GM21723 (cell line): ENCODE measurements at regions not wholly inside any gene's neighbourhood (a gene's known extent, or its start where the extent isn't known, plus 50 kb on each side); places are given as distances from the start of the nearest gene placed in this dataset.
"Not testable (repeated sequence)": the region's sequence is repeated elsewhere in the genome, so short reads cannot be mapped to it uniquely, and the experiment has no call there.

ENCODE experiments used
- ATAC-seq: cut with Tn5 transposase; IDR thresholded peaks from one replicate; pipeline ENCODE4 v1.9.1; 2021; ENCODE audit warnings: mild to moderate bottlenecking, moderate library complexity; ENCODE audit not compliant: unreplicated experiment

- ATAC-seq = no peak
These were observed 138.0 kb upstream of the DNAH14 start for GRCh38 chr1:224791362-224791941.

GRCh38 chr1:224795591-224795990 lies 133.9 kb upstream of the DNAH14 start:
- no peak for ATAC-seq

GRCh38 chr1:224799083-224799482 lies 130.4 kb upstream of the DNAH14 start:
- ATAC-seq = no peak

GRCh38 chr1:224800486-224801119 lies 128.9 kb upstream of the DNAH14 start:
- ATAC-seq = no peak

- ATAC-seq = no peak
These were observed 127.5 kb upstream of the DNAH14 start for GRCh38 chr1:224801844-224802490.

DNA sequence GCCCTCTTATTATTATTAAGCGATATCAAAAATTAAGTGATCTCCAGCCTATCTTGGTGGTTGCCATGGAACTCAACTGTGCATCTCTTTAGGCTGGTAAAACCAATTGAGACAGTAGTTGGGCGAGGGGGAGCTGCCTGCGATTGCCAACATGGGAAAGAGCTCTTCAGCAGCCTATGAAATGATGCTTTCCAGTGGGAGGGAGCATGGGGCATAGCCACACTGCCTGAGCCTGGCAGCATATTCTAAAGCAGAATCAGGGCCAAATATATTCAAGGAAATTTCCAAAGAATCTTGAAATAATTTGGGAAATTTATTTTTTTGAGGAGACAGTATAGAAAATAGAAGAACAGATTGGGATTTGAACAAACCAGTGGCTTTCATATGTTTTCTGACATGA lies 126.9 kb upstream of the DNAH14 start:
- no peak for ATAC-seq

- ATAC-seq = no peak
These were observed 125.3 kb upstream of the DNAH14 start for GRCh38 chr1:224804220-224804619.

DNA sequence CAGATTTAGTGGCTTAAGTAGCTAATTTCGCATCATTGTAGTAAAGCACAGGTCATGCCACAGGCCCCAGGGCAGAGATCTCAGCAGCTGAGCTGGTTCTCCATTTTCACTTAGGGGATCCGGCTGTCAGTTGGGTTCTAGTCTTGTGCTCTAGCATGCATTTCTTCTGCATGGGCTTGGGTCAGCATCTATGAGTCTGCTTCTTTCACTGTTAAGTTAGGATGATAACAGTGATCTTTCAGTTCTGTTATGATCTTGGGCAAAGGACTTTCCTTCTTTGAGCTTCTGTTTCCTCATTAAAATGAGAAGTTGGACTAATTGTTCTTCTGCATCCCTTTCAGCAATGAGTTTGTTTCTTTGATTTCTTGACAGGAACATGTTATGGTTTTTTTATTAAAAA lies 123.6 kb upstream of the DNAH14 start:
- no peak for ATAC-seq

DNA sequence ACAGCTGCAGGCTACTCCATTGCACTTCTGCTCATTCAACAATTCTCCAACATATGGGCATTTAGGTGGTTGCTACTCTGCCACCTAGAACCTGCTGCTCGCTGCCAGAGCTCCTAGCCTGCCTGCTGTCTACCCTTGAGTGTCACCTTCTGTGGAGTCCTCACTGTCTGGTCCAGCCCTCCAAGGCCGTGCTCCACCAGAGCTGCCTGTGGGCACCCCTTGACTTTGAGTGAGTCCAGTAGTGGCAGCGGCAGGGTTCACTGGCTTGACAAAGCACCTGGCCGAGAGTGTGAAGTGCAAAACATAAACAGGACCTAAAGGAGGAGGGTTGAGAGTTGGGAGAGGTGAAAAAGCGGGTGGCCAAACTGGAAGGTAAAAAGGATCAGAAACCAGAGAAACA lies 120.3 kb upstream of the DNAH14 start:
- no peak for ATAC-seq

GRCh38 chr1:224809613-224810012 lies 119.9 kb upstream of the DNAH14 start:
- ATAC-seq = no peak

DNA sequence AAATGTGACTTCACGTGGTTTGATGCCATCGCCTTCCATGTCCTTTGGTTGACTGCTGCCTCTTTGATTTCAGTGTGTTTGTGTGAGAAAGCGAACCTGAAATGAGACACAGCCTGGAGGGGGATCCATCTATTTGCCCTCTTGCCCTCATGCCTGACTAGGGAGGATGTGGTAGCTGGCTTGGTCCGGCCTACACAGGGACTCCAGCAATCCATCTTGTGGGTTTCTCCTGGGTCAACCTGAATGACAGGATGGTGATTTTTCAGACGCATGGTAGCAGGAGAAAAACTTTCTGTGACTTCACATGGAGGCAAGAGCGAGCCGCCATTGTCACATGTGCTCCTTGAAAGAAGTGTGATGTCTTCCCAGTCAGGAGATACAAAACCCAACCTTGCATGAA lies 117.9 kb upstream of the DNAH14 start:
- no peak for ATAC-seq

DNA sequence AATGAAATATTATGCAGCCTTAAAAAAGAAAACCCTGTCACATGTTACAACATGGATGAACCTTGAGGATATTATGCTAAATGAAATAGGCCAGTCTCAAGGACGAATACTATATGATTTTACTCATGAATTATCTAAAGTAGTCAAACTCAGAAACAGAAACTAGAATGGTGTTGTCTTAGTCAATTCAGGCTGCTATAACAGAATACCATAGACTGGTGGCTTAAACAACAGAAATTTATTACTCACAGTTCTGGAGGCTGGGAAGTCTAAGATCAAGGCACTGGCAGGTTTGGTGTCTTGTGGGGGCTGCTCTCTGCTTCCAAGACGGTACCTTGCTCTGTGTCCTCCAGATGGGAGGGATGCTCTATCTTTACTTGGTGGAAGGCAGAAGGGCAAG lies 113.8 kb upstream of the DNAH14 start:
- no peak for ATAC-seq

GRCh38 chr1:224816062-224816461 lies 113.4 kb upstream of the DNAH14 start:
- no peak for ATAC-seq

GRCh38 chr1:224817382-224817781 lies 112.1 kb upstream of the DNAH14 start:
- no peak for ATAC-seq

DNA sequence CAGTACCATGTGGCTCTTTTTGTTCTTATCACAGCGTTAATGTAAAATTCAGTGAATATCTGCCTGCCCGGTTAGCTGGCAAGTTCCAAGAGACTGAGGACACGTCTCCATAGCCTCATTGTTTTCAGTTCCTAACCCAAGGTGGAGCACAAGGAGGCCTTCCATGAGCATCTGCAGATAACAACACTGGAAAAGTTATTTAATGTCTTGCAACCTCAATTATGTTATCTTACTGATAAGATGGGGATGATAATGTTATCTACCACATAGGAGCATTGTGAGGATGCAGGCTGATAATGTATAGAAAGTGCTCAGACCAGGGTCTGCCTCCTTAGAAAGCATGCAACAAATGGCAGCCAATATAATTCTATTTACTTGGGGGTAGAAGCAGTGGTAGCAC lies 109.6 kb upstream of the DNAH14 start:
- no peak for ATAC-seq

DNA sequence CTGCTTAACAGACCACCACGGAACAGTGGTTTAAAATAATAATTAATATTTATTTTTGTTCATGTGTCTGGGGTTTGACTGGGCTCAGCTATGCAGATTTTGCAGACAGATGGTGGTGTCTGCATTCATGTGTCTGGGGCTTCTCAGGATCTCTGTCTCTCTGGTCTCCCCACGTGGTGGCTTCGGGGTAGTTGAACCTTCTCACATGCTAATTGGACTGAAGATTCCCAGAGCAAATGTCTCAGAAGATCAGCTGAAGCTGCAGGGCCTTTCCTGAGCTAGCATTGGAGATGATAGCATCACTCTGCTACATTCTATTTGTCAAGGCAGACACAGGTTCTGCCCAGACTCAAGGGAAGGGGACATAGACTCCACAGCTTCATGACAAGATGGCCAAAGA lies 109.1 kb upstream of the DNAH14 start:
- ATAC-seq = no peak

- ATAC-seq = not testable (repeated sequence)
These were observed 107.7 kb upstream of the DNAH14 start for GRCh38 chr1:224821751-224822150.

DNA sequence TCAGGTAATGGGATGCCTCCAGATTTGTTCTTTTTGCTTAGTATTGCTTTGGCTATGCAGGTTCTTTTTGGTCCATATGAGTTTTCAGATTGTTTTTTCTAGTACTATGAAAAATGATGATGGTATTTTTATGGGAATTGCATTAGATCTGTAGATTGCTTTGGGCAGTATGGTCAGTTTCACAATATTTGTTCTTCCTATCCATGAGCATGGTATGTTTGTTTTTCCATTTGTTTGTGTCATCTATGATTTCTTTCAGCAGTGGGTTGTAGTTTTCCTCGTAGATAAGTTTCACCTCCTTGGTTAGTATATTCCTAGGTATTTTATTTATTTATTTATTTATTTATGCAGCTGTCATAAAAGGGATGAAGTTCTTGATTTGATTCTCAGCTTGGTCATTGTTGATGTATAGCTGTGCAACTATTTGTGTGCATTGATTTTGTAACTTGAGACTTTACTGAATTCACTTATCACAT lies 103.9 kb upstream of the DNAH14 start:
- no peak for ATAC-seq

- no peak for ATAC-seq
These were observed 100.8 kb upstream of the DNAH14 start for GRCh38 chr1:224828691-224829090.

DNA sequence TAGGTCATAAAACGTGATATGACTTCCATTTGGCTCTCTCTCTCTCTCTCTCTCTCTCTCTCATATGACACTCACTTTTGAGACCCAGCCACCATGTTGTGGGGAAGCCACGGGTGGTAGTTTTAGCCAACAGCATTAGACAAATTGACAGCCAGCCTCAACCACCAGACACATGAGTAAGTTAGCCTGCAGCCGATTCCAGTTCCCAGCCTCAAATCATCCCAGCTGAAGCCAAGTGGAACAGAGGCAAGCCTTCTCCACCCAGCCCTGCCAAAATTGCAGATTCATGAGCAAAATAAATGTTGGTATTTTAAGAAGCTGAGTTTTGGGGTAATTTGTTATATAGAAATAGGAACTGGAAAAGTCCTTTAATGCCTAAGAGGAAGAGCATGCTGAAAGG lies 98.0 kb upstream of the DNAH14 start:
- ATAC-seq = no peak

DNA sequence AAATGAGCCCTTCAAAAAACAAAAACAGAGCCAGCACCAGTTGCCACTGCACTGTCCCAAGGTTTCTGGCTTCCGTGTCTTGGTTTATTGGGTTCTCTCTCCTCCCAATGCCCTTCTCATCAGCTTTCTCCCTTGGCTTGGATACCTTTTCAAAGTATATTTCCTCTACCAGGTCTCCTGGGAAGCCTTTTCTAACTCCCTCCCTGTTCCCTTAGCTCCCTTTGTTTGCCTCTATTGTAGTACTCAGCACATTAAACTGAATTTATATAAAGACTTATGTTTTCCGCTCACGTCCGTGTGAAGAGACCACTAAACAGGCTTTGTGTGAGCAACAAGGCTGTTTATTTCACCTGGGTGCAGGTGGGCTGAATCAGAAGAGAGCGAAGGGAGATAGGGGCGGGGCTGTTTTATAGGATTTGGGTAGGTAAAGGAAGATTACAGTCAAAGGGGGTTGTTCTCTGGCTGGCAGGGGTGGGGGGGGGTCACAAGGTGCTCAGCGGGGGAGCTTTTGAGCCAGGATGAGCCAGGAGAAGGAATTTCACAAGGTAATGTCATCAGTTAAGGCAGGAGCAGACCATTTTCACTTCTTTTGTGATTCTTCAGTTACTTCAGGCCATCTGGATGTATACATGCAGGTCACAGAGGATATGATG lies 89.7 kb upstream of the DNAH14 start:
- not testable (repeated sequence) for ATAC-seq

GRCh38 chr1:224841803-224842202 lies 87.7 kb upstream of the DNAH14 start:
- ATAC-seq = not testable (repeated sequence)
